ENCODE measurements at regions not wholly inside any gene's neighbourhood (a gene's known extent, or its start where the extent isn't known, plus 50 kb on each side); places are given as distances from the start of the nearest gene placed in this dataset.

DNA sequence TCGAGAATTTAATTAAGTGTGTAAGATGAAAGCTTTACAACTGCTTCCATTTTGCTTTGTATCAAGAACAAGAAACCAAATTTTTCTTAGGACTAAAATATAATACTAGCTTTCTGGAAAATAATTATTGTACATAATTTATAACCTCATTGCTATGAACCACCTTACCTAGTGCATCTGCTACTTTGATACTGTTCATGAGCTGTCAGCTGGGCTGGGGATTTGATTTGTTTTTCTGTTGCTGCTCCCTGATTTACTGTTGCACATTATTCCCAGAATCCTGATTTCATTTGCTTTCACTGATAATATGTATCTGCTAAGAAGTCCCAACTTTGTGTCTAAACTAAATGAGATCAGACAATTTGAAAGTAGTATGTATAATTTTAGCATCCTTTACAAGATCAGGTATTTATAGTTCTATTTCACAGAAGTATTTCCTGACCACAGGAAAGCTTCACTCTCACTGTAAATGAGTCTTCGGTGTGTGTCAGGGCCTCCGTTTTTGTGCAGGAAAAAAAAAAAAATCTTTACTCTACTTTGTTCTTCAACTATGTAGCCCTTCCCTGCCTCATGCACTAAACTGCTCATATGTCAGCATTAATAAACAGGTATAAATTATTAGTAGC, 105.6 kb upstream of the CCDC150 start:
- Histone ChIP-seq H3K9me3 (no peaks in the 10 kb centered on the region), H3K27ac (no peak overlapping the region), H3K36me3 (no peaks in the 10 kb centered on the region), H3K27me3 (no peaks in the 10 kb centered on the region), H3K4me1 (ENCODE audit: insufficient read depth) (no peaks in the 10 kb centered on the region), H3K4me3 (no peak overlapping the region)
- no peak for DNase-seq
- TF ChIP-seq EP300 (IDR thresholded peaks at IDR 0.05) (no peak), POLR2A (IDR thresholded peaks at IDR 0.05) (no peak), CTCF (IDR thresholded peaks at IDR 0.05) (no peak)
- WGBS, 3 donors: 52 to 60% (median 57%) methylated on average over 3 of the region's 3 CpGs
- intact Hi-C loops (cut with DNase I): loop anchor here in 1 of 4 donors (2.0 kb wide), 1 partner anchor 45 kb away; no protein-coding TSS in a partner anchor

DNA sequence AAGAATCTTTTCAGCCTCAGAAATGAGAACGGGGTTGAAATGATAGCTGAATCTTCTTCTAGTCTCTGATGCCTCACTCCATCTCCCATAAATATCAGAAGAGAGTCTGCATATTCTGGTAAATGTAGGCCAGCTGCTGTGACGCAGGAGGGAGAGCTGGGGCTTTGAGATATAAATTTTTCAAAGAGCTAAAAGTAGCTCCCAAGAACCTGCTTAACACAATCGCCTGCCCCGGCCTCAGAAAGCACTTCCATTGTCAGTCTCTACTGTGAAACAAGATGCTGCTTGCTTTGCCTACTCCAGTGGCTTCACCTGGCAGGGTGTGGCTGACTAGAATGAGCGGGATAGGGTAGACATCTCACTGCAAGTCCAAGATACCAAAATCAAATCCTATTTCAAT, 105.0 kb upstream of the CCDC150 start:
- TF ChIP-seq CTCF (IDR thresholded peaks at IDR 0.05): no peak
- TF ChIP-seq POLR2A (IDR thresholded peaks at IDR 0.05): no peak
- no peak for TF ChIP-seq EP300 (IDR thresholded peaks at IDR 0.05)
- intact Hi-C loops (cut with DNase I): no loop called here
- DNase-seq: no peak

GRCh38 chr2:196535061-196535460, 104.5 kb upstream of the CCDC150 start:
- no peaks in the 10 kb centered on the region for H3K36me3 ChIP-seq
- TF ChIP-seq EP300 (IDR thresholded peaks at IDR 0.05) (no peak), CTCF (IDR thresholded peaks at IDR 0.05) (no peak)
- no peaks in the 10 kb centered on the region for H3K9me3 ChIP-seq
- no peaks in the 10 kb centered on the region for H3K27me3 ChIP-seq
- intact Hi-C loops (cut with DNase I): no loop called here
- no peak overlapping the region for H3K27ac ChIP-seq
- no peak overlapping the region for H3K4me3 ChIP-seq
- no peaks in the 10 kb centered on the region for H3K4me1 ChIP-seq (ENCODE audit: insufficient read depth)
- DNase-seq: no peak
- 87 to 96% (median 89%) methylated on average over 3 of the region's 3 CpGs for WGBS, 3 donors

More for the DNA sequence above, 105.0 kb upstream of the CCDC150 start:
- Histone ChIP-seq H3K36me3 (no peaks in the 10 kb centered on the region), H3K4me1 (ENCODE audit: insufficient read depth) (no peaks in the 10 kb centered on the region), H3K27me3 (no peaks in the 10 kb centered on the region), H3K27ac (no peak overlapping the region), H3K4me3 (no peak overlapping the region), H3K9me3 (no peaks in the 10 kb centered on the region)
- 62 to 64% (median 62%) methylated on average over 5 of the region's 5 CpGs for WGBS, 3 donors

- Histone ChIP-seq H3K4me3 (no peak overlapping the region), H3K9me3 (no peaks in the 10 kb centered on the region), H3K4me1 (ENCODE audit: insufficient read depth) (no peaks in the 10 kb centered on the region), H3K27ac (no peak overlapping the region), H3K27me3 (no peaks in the 10 kb centered on the region), H3K36me3 (no peaks in the 10 kb centered on the region)
- intact Hi-C loops (cut with DNase I): no loop called here
- TF ChIP-seq EP300 (IDR thresholded peaks at IDR 0.05) (no peak), CTCF (IDR thresholded peaks at IDR 0.05) (no peak)
- no peak for DNase-seq
- WGBS, 3 donors: 20 to 23% (median 22%) methylated on average over 1 of the region's 1 CpG
These were observed 103.8 kb upstream of the CCDC150 start for GRCh38 chr2:196535742-196536141.

Measured in ovary (tissue), 7 donors.